Neural progenitor cell (in vitro differentiated cells): ENCODE measurements at regions not wholly inside any gene's neighbourhood (a gene's known extent, or its start where the extent isn't known, plus 50 kb on each side); places are given as distances from the start of the nearest gene placed in this dataset.

Source experiments
- EZH2 ChIP-seq: fragments of 200-600 bp; sonication (generic); IDR thresholded peaks from 2 replicates; pipeline ENCODE4 v1.6.1; 2017; ENCODE audit warnings: antibody characterized with exemption, mild to moderate bottlenecking, moderate library complexity
- EZH2phosphoT487 ChIP-seq: fragments of 200-600 bp; sonication (generic); IDR thresholded peaks from 2 replicates; pipeline ENCODE4 v1.6.1; 2017; ENCODE audit warnings: antibody characterized with exemption
- TF ChIP-seq, protein P1 (sequence below): fragments of 200-600 bp; sonication (generic); IDR thresholded peaks from 2 replicates; pipeline ENCODE4 v1.5.1; 2017; ENCODE audit warnings: antibody characterized with exemption, mild to moderate bottlenecking

DNA sequence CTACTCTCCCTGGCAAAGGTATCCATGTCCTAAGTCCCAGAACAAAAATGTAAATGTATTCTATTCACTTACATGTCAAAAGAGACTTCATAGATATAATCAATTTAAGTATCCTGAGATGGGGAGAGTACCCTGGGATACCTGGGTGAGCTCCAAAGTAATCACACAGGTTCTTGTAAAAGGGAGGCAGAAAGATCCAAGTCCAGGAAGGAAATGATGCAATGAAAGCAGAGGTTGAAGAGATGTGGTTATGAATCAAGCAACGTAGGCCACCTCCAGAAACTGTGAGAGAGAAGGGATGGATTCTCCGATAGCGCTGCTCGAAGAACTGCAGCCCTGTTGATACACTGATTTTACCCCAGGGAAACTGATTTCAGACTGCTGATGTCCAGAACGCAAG is 93.9 kb upstream of the VGLL3 start:
- TF ChIP-seq, protein P1, sequence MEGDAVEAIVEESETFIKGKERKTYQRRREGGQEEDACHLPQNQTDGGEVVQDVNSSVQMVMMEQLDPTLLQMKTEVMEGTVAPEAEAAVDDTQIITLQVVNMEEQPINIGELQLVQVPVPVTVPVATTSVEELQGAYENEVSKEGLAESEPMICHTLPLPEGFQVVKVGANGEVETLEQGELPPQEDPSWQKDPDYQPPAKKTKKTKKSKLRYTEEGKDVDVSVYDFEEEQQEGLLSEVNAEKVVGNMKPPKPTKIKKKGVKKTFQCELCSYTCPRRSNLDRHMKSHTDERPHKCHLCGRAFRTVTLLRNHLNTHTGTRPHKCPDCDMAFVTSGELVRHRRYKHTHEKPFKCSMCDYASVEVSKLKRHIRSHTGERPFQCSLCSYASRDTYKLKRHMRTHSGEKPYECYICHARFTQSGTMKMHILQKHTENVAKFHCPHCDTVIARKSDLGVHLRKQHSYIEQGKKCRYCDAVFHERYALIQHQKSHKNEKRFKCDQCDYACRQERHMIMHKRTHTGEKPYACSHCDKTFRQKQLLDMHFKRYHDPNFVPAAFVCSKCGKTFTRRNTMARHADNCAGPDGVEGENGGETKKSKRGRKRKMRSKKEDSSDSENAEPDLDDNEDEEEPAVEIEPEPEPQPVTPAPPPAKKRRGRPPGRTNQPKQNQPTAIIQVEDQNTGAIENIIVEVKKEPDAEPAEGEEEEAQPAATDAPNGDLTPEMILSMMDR = no peak
- no peak for TF ChIP-seq EZH2
- no peak for TF ChIP-seq EZH2phosphoT487
